RWPE1 (cell line): ENCODE measurements at regions not wholly inside any gene's neighbourhood (a gene's known extent, or its start where the extent isn't known, plus 50 kb on each side); places are given as distances from the start of the nearest gene placed in this dataset.

Experiments
- CTCF ChIA-PET: fragments of 350-600 bp; sonication (Branson Sonifier 250); formaldehyde crosslinking; extraction: SDS; loops from one replicate; lab custom pipeline; 2021; lab: Yijun Ruan, JAX
- POLR2A ChIA-PET: fragments of 400-600 bp; formaldehyde crosslinking; extraction: SDS; loops from one replicate; lab custom pipeline; 2020; ENCODE audit warnings: antibody characterized with exemption; ENCODE audit not compliant: low non-redundant PET; lab: Yijun Ruan, JAX
- DNase-seq: peaks from one replicate; pipeline ENCODE4 v3.0.0; 2012; ENCODE audit warnings: low spot score
- H3K27ac ChIP-seq: fragments of 450-650 bp; 2 replicates; pipeline ENCODE4 v1.5.1; 2017
- TF ChIP-seq, protein P1 (sequence below): fragments of 450-650 bp; conservative IDR thresholded peaks from 2 replicates; pipeline ENCODE4 v1.5.1; 2017; ENCODE audit warnings: low read depth, mild to moderate bottlenecking

DNA sequence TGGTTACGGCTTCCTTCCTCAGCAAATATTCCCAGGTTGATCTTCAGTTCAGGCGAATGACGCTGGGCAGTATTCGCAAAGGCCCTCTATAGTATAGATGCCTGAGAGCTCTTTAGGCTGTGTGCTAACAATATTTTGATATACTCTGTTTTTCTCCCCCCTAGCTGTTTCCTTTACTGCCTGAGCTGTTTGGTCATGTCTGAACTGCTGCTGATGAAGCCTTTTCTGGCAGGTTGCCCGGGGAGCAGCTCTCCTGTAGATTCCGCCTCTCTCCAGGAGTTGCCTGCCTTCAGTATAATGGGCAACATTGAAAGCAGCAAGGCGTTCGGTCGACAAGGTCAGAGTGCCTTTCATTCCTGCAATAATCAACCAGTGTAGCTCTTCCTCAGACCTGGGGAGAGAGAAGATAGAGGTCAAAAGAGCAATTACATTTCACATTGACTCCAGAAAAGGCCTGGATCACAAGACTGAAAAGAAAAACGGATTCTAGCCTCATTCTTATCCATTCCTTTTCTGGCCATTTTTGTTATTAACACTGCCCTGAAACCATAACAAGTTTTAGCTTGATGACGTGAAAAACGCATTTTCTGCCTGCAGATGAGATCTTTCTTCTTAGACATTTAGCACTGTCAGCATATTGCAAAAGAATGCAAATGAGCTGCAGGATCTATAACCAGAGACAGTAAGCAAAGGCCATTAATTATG lies 60.1 kb upstream of the ZNF608 start:
- DNase-seq: peak; percentile 92
- TF ChIP-seq, protein P1, sequence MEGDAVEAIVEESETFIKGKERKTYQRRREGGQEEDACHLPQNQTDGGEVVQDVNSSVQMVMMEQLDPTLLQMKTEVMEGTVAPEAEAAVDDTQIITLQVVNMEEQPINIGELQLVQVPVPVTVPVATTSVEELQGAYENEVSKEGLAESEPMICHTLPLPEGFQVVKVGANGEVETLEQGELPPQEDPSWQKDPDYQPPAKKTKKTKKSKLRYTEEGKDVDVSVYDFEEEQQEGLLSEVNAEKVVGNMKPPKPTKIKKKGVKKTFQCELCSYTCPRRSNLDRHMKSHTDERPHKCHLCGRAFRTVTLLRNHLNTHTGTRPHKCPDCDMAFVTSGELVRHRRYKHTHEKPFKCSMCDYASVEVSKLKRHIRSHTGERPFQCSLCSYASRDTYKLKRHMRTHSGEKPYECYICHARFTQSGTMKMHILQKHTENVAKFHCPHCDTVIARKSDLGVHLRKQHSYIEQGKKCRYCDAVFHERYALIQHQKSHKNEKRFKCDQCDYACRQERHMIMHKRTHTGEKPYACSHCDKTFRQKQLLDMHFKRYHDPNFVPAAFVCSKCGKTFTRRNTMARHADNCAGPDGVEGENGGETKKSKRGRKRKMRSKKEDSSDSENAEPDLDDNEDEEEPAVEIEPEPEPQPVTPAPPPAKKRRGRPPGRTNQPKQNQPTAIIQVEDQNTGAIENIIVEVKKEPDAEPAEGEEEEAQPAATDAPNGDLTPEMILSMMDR: no peak
- POLR2A ChIA-PET: no interaction called here
- H3K27ac ChIP-seq: peak overlapping the region; percentile 72
- CTCF ChIA-PET: interaction anchor here (0.6 kb wide), 1 partner anchor 527 kb away, joined by 4 read pairs; no protein-coding TSS in a partner anchor

DNA sequence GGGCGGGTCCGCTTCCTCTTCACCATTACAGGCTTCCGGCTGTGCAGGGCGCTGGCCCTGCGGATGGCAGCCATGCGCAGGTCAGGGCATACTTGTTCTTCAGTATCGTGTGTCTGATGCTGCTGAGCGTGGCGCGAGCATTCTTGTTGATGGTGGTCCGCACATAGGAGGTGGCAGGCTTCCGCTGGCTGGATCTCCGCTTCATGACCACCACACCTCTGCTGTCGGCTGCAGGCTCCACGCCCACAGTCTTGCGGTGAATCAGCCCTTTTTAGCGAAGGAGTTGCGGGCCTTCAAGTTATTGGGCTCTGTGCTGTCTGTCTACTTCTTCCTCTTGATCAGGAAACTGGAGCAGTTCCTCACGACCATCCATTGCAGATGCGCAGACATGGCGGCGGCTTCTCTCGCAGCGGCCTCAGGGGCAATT lies 62.4 kb upstream of the ZNF608 start:
- no peak for DNase-seq
- H3K27ac ChIP-seq: no peak overlapping the region
- ChIA-PET POLR2A (no interaction called here), CTCF (no interaction called here)
- TF ChIP-seq, protein P1: no peak

DNA sequence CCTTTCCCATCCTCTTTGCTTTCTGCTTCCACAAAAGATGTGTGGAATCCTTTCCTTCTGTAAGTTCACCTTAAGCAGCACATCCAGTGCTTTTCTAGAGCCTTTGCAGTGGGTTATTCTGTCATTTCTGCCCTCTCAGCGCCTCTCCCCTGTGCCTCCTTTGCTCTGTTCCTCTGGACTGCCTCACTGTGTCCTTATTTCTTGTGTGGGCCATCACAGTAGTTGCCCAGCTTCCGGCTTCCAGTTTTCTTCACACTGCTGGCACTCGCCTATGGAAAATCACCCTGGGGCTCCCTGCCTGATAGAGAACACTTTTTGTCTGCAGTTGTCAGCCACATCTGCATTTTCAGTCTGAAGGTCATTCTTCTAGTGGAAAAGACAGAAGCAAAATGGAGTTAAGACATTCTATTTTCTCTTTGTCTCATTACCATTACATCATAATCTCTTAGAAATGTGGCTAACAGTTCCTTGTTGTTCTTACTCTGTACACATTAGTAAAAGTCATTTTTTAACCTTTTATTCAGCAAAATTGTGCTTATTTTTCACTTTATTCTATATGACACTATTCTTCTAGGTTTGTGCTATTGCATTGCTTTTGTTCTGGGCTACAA lies 64.1 kb upstream of the ZNF608 start:
- TF ChIP-seq, protein P1: no peak
- CTCF ChIA-PET: interaction anchor here (0.5 kb wide), 1 partner anchor 1191 kb away, joined by 4 read pairs; no protein-coding TSS in a partner anchor
- POLR2A ChIA-PET: no interaction called here
- H3K27ac ChIP-seq: no peak overlapping the region
- DNase-seq: no peak

DNA sequence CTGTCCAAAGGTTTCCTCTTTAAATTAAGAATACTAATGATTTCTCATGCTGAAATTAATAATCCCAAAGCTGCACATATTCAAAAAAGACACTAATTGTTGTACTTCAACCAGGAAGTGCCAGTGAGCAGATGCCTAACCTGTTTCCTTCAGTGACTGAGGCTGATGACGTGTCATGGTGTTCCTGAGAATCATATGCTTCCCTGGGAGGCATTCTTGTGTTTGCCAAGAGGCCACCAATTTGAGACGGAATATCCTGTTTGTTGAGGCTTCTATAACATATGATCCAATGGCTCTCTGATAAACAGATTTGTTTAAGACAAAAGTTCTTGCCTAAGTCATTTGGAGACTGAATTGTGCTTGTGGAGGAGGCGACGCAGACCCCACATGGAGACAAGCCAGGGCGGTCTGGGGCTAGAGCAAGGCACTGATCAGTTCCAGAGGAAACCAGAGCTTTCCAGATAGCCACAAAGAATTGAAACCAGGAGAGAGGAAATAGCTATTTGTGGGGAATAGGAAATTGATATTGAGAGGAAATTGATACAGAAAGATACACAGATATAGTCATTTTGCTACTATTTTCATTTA lies 66.4 kb upstream of the ZNF608 start:
- ChIA-PET POLR2A (no interaction called here), CTCF (interaction anchor here (0.6 to 0.7 kb wide), 3 partner anchors 30 to 997 kb away, joined by 3 read pairs; no protein-coding TSS in a partner anchor)
- TF ChIP-seq, protein P1: no peak
- DNase-seq: no peak
- no peak overlapping the region for H3K27ac ChIP-seq

DNA sequence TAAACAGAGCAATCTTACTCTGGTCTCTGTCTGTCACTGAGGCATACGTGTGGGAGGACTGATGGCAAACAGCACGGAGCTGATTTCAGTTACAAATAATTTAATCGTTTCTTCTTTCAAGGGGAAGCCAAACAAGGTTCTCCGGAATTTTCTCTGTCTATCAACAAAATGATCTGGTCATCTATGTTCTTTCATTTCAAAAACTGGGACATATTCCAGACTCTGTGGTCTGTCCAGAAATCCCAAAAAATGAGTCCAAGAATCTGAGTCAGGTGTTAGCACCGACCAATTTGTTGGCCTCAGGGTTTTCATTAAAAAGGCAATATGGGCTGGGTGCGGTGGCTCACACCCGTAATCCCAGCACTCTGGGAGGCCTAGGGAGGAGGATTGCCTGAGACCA lies 69.9 kb upstream of the ZNF608 start:
- ChIA-PET POLR2A (no interaction called here), CTCF (interaction anchor here (0.5 kb wide), 1 partner anchor 1146 kb away, joined by 4 read pairs; no protein-coding TSS in a partner anchor)
- no peak overlapping the region for H3K27ac ChIP-seq
- TF ChIP-seq, protein P1: no peak
- no peak for DNase-seq

DNA sequence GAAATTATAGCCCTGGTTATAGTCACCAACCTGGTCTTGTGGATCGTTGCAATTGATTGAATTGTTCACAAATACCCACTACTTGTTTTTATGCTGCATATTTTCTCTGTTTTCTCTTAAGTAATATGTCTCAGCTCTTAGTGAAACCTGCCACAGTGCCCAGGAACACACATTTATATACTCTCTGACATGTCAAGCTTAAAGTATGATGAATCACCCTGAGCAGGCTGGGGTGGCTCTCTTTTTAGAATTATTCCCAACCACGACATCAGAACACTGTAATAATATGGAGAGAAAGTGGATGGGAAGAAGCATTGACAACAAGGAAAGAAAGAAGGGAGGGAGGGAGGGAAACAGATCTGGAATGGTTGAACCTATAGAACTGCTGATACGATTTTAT lies 72.8 kb upstream of the ZNF608 start:
- no peak overlapping the region for H3K27ac ChIP-seq
- TF ChIP-seq, protein P1: no peak
- ChIA-PET POLR2A (no interaction called here), CTCF (no interaction called here)
- DNase-seq: no peak
